ENCODE measurements at regions not wholly inside any gene's neighbourhood (a gene's known extent, or its start where the extent isn't known, plus 50 kb on each side); places are given as distances from the start of the nearest gene placed in this dataset.

DNA sequence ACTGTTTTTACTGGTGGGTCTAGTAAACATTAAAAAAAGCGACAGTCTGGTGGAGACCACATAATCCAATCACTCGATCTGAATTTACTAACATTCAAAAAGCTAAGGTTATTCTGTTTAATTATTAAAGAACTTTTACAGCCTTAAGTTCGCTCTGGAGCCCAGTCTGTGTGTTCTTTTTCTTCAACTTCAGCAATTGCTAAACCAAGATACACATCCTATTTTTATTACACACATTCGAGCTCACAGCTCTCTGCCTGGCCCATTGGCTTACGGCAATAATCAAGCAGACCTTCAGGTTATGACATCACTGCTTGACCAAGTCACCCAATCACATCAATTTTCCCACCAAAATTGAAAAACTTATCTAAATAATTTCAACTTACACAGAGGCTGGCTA, 57.4 kb upstream of the PRSS16 start:
- TF ChIP-seq, protein P1, sequence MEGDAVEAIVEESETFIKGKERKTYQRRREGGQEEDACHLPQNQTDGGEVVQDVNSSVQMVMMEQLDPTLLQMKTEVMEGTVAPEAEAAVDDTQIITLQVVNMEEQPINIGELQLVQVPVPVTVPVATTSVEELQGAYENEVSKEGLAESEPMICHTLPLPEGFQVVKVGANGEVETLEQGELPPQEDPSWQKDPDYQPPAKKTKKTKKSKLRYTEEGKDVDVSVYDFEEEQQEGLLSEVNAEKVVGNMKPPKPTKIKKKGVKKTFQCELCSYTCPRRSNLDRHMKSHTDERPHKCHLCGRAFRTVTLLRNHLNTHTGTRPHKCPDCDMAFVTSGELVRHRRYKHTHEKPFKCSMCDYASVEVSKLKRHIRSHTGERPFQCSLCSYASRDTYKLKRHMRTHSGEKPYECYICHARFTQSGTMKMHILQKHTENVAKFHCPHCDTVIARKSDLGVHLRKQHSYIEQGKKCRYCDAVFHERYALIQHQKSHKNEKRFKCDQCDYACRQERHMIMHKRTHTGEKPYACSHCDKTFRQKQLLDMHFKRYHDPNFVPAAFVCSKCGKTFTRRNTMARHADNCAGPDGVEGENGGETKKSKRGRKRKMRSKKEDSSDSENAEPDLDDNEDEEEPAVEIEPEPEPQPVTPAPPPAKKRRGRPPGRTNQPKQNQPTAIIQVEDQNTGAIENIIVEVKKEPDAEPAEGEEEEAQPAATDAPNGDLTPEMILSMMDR (IDR thresholded peaks at IDR 0.05; ENCODE audit: low read depth, low read length), result no peak
- TF ChIP-seq, protein P2, sequence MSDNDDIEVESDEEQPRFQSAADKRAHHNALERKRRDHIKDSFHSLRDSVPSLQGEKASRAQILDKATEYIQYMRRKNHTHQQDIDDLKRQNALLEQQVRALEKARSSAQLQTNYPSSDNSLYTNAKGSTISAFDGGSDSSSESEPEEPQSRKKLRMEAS (IDR thresholded peaks at IDR 0.05; ENCODE audit: low read depth, low read length), result no peak
- no peak for TF ChIP-seq POLR2A (IDR thresholded peaks at IDR 0.05; ENCODE audit: extremely low read depth, insufficient read length)

All from NB4 (cell line).